KMS-11 (cell line): ENCODE measurements at regions not wholly inside any gene's neighbourhood (a gene's known extent, or its start where the extent isn't known, plus 50 kb on each side); places are given as distances from the start of the nearest gene placed in this dataset.
"Not testable (repeated sequence)": the region's sequence is repeated elsewhere in the genome, so short reads cannot be mapped to it uniquely, and the experiment has no call there.

Source experiments
- H2AFZ ChIP-seq: fragments of 200-600 bp; sonication (generic); 2 replicates; pipeline ENCODE4 v1.6.1; 2016; ENCODE audit warnings: antibody characterized with exemption, mixed run types, low read depth
- H3K27ac ChIP-seq: fragments of 200-600 bp; sonication (generic); 2 replicates; pipeline ENCODE4 v1.6.1; 2016; ENCODE audit warnings: mild to moderate bottlenecking, mixed run types
- H3K27me3 ChIP-seq: fragments of 200-600 bp; sonication (generic); 2 replicates; pipeline ENCODE4 v1.6.1; 2017; ENCODE audit warnings: mild to moderate bottlenecking, low read depth, mixed run types, moderate library complexity; ENCODE audit not compliant: insufficient read depth
- H3K36me3 ChIP-seq: fragments of 200-600 bp; sonication (generic); 2 replicates; pipeline ENCODE4 v1.6.1; 2017; ENCODE audit warnings: mild to moderate bottlenecking, mixed run types; ENCODE audit not compliant: insufficient read depth
- H3K4me1 ChIP-seq: fragments of 200-600 bp; sonication (generic); 2 replicates; pipeline ENCODE4 v1.6.1; 2016; ENCODE audit warnings: mild to moderate bottlenecking, low read depth, mixed run types; ENCODE audit not compliant: poor library complexity, severe bottlenecking
- H3K4me2 ChIP-seq: fragments of 200-600 bp; sonication (generic); 2 replicates; pipeline ENCODE4 v1.7.0; 2016; ENCODE audit warnings: mild to moderate bottlenecking, mixed run types
- H3K4me3 ChIP-seq: fragments of 200-600 bp; sonication (generic); IDR thresholded peaks from 2 replicates; pipeline ENCODE4 v1.6.1; 2017; ENCODE audit warnings: low read depth, low read length, mixed read lengths; ENCODE audit not compliant: insufficient read depth
- H3K79me2 ChIP-seq: fragments of 200-600 bp; sonication (generic); 2 replicates; pipeline ENCODE4 v1.6.1; 2016; ENCODE audit warnings: low read depth, mixed run types; ENCODE audit not compliant: insufficient read depth
- H3K9ac ChIP-seq: fragments of 200-600 bp; sonication (generic); 2 replicates; pipeline ENCODE4 v1.6.1; 2016; ENCODE audit warnings: mild to moderate bottlenecking, mixed run types
- H4K20me1 ChIP-seq: fragments of 200-600 bp; sonication (generic); 2 replicates; pipeline ENCODE4 v1.6.1; 2016; ENCODE audit warnings: mild to moderate bottlenecking, mixed run types; ENCODE audit not compliant: insufficient read depth
- TF ChIP-seq, protein P1 (sequence below): fragments of 200-600 bp; sonication (generic); conservative IDR thresholded peaks from 2 replicates; pipeline ENCODE4 v1.6.1; 2017; ENCODE audit warnings: low read depth, mild to moderate bottlenecking, antibody characterized with exemption, low read length, moderate library complexity, mixed read lengths

DNA sequence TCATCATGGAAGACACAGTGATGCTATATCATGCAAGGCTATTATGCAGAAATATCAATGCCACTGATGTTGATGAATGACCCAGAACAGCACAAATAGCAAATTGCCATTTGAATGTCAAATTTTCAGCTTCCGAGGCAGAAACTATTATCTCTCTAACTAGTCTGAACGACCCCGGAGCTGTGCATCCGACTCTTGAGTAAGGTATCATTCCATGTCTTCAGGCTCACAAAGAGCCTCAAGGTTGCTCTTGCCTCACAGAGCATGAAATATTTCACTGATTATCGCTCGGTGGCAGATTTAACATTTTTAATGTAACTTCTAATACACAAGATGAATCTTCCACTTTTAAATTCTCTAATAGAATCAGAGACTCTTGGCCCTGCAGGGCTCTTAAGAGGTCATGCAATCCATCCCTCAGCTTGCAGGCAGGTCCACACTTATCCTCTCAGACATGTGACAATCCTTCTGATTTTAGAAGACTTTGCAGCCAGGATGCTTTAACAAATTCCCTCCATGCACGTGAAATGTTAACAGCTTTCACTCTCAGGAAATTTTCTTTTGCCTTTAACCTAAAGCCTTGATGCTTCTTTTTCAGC is 221.0 kb downstream of the FRK start:
- Histone ChIP-seq H2AFZ (no peak overlapping the region), H4K20me1 (no peaks in the 10 kb centered on the region), H3K4me3 (no peak overlapping the region), H3K9ac (no peak overlapping the region), H3K27me3 (no peaks in the 10 kb centered on the region), H3K79me2 (no peaks in the 10 kb centered on the region), H3K4me2 (no peak overlapping the region), H3K27ac (no peak overlapping the region), H3K4me1 (peaks cover 12% of the 10 kb centered on the region), H3K36me3 (no peaks in the 10 kb centered on the region)
- TF ChIP-seq, protein P1, sequence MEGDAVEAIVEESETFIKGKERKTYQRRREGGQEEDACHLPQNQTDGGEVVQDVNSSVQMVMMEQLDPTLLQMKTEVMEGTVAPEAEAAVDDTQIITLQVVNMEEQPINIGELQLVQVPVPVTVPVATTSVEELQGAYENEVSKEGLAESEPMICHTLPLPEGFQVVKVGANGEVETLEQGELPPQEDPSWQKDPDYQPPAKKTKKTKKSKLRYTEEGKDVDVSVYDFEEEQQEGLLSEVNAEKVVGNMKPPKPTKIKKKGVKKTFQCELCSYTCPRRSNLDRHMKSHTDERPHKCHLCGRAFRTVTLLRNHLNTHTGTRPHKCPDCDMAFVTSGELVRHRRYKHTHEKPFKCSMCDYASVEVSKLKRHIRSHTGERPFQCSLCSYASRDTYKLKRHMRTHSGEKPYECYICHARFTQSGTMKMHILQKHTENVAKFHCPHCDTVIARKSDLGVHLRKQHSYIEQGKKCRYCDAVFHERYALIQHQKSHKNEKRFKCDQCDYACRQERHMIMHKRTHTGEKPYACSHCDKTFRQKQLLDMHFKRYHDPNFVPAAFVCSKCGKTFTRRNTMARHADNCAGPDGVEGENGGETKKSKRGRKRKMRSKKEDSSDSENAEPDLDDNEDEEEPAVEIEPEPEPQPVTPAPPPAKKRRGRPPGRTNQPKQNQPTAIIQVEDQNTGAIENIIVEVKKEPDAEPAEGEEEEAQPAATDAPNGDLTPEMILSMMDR: no peak

DNA sequence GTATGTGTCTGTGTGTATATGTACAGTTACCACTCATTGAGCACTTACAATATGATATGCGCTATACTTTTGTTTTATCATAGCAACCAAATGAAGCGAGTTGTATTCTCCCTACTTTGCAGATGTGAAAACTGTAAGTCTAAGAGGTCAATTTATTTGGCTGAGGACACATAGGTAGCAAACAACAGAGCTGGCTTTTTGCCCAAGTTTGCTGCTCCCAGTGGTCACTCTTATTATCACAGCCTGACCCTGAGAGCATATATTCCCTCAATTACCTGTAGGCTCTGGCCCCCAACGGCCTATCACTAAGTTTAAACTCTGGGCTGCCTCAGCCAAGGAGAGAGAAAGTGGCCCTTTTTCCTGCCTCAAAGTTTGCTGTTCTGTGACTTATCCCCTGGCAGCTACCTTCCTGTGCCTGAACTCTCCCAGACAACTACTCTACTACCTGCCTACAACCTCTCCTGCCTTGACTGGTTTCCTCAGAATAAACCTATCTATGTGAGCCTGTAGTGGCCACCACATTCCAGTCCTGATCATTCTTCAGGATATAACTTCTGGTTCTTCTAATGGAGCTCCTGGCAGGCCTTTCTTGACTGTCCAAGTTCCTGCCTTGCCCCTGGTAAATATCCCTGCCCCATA is 221.8 kb downstream of the FRK start:
- H3K27me3 ChIP-seq: no peaks in the 10 kb centered on the region

GRCh38 chr6:115838216-115838615 is 222.5 kb downstream of the FRK start:
- Histone ChIP-seq H3K4me2 (no peak overlapping the region), H3K4me3 (no peak overlapping the region), H3K36me3 (no peaks in the 10 kb centered on the region), H3K27ac (no peak overlapping the region), H3K4me1 (peaks cover 12% of the 10 kb centered on the region), H3K27me3 (no peaks in the 10 kb centered on the region), H3K9ac (no peak overlapping the region), H2AFZ (no peak overlapping the region), H4K20me1 (no peaks in the 10 kb centered on the region), H3K79me2 (no peaks in the 10 kb centered on the region)
- TF ChIP-seq, protein P1: no peak

More for the DNA sequence above, 221.8 kb downstream of the FRK start:
- no peak overlapping the region for H3K4me3 ChIP-seq
- H2AFZ ChIP-seq: no peak overlapping the region
- H3K27ac ChIP-seq: no peak overlapping the region
- H4K20me1 ChIP-seq: no peaks in the 10 kb centered on the region
- no peak overlapping the region for H3K9ac ChIP-seq
- no peak overlapping the region for H3K4me2 ChIP-seq
- H3K4me1 ChIP-seq: peaks cover 12% of the 10 kb centered on the region
- H3K79me2 ChIP-seq: no peaks in the 10 kb centered on the region
- TF ChIP-seq, protein P1: no peak; the same call in 1 of the 2 replicates
- no peaks in the 10 kb centered on the region for H3K36me3 ChIP-seq

- not testable (repeated sequence) for H3K79me2 ChIP-seq, H3K4me3 ChIP-seq, H3K27me3 ChIP-seq, H2AFZ ChIP-seq, H3K4me2 ChIP-seq, H3K36me3 ChIP-seq, H3K9ac ChIP-seq, H3K27ac ChIP-seq, H4K20me1 ChIP-seq
- H3K4me1 ChIP-seq: peaks cover 12% of the 10 kb centered on the region
Measured at GRCh38 chr6:115836374-115836773, 224.3 kb downstream of the FRK start.

GRCh38 chr6:115835314-115835713 is 225.4 kb downstream of the FRK start:
- TF ChIP-seq, protein P1: no peak
- no peak overlapping the region for H3K4me3 ChIP-seq
- no peaks in the 10 kb centered on the region for H3K79me2 ChIP-seq
- no peaks in the 10 kb centered on the region for H3K36me3 ChIP-seq
- H2AFZ ChIP-seq: no peak overlapping the region
- peaks cover 12% of the 10 kb centered on the region for H3K4me1 ChIP-seq
- no peak overlapping the region for H3K9ac ChIP-seq
- H3K27ac ChIP-seq: no peak overlapping the region
- H3K4me2 ChIP-seq: no peak overlapping the region
- no peaks in the 10 kb centered on the region for H3K27me3 ChIP-seq
- H4K20me1 ChIP-seq: no peaks in the 10 kb centered on the region

DNA sequence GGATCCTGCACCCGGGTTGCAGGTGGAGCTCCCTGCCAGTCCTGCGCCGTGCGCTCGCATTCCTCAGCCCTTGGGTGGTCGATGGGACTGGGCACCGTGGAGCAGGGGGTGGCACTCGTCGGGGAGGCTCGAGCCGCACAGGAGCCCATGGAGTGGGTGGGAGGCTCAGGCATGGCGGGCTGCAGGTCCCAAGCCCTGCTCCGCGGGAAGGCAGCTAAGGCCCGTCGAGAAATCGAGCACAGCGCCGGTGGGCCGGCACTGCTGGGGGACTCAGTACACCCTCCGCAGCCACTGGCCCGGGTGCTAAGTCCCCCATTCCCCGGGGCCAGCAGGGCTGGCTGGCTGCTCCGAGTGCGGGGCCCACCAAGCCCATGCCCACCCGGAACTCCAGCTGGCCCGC is 226.1 kb downstream of the FRK start:
- H3K79me2 ChIP-seq, H3K36me3 ChIP-seq, H3K27ac ChIP-seq, H4K20me1 ChIP-seq, H3K4me3 ChIP-seq, H3K9ac ChIP-seq, H2AFZ ChIP-seq, H3K4me2 ChIP-seq, H3K27me3 ChIP-seq: not testable (repeated sequence)
- H3K4me1 ChIP-seq: peaks cover 12% of the 10 kb centered on the region
